Activated T-helper 1 cell treated with anti-CD3 and anti-CD28 coated beads, Interleukin-12 subunit alpha, Interleukin-12 subunit beta, Interleukin-2, Interleukin-4 antibody, amounts not matched to agents 30 ng/mL and 10 ng/mL and 1 ng/mL, durations not matched to agents 14 hours and 24 hours and 36 hours (primary cell): ENCODE measurements at regions not wholly inside any gene's neighbourhood (a gene's known extent, or its start where the extent isn't known, plus 50 kb on each side); places are given as distances from the start of the nearest gene placed in this dataset.
A peak's percentile ranks its signal among the peaks of the same experiment; 100 is the strongest.

ENCODE experiments used
- DNase-seq: peaks from one replicate; pipeline ENCODE4 v3.0.0; 2021; ENCODE audit warnings: low spot score
- H3K27ac Mint-ChIP-seq: one replicate; pipeline ENCODE4 v1.8.0; 2021; ENCODE audit warnings: mild to moderate bottlenecking, mixed read lengths
- H3K27me3 Mint-ChIP-seq: one replicate; pipeline ENCODE4 v1.8.0; 2022; ENCODE audit warnings: mild to moderate bottlenecking, moderate library complexity, mixed read lengths; ENCODE audit not compliant: insufficient read depth
- H3K36me3 Mint-ChIP-seq: one replicate; pipeline ENCODE4 v1.8.0; 2021; ENCODE audit warnings: low read depth, mixed read lengths
- H3K4me1 Mint-ChIP-seq: one replicate; pipeline ENCODE4 v1.8.0; 2021; ENCODE audit warnings: low read depth, mixed read lengths
- H3K4me3 Mint-ChIP-seq: one replicate; pipeline ENCODE4 v1.8.0; 2021; ENCODE audit warnings: mild to moderate bottlenecking, moderate library complexity, mixed read lengths
- H3K9me3 Mint-ChIP-seq: one replicate; pipeline ENCODE4 v1.8.0; 2021; ENCODE audit warnings: mixed read lengths
- intact Hi-C: fragments of 100-400 bp; cut with micrococcal nuclease; formaldehyde crosslinking; loops from one replicate; pipeline ENCODE4 v1.15.1; 2024

GRCh38 chr2:16313235-16313975 lies 352.2 kb downstream of the CYRIA start:
- Mint-ChIP-seq H3K9me3 (no peaks in the 10 kb centered on the region), H3K4me1 (no peaks in the 10 kb centered on the region), H3K4me3 (no peak overlapping the region), H3K27me3 (no peaks in the 10 kb centered on the region), H3K36me3 (no peaks in the 10 kb centered on the region), H3K27ac (no peak overlapping the region)
- intact Hi-C loops = no loop called here
- DNase-seq = no peak

- Mint-ChIP-seq H3K4me3 (no peak overlapping the region), H3K27ac (no peak overlapping the region), H3K27me3 (peaks cover 2% of the 10 kb centered on the region), H3K4me1 (no peaks in the 10 kb centered on the region), H3K36me3 (no peaks in the 10 kb centered on the region), H3K9me3 (no peaks in the 10 kb centered on the region)
- intact Hi-C loops = no loop called here
- DNase-seq = no peak
These were observed 352.9 kb downstream of the CYRIA start for GRCh38 chr2:16312771-16313170.

- no peak for DNase-seq
- H3K4me3 Mint-ChIP-seq = no peak overlapping the region
- H3K9me3 Mint-ChIP-seq = no peaks in the 10 kb centered on the region
- H3K36me3 Mint-ChIP-seq = no peaks in the 10 kb centered on the region
- intact Hi-C loops = no loop called here
- peaks cover 6% of the 10 kb centered on the region for H3K27me3 Mint-ChIP-seq
- no peaks in the 10 kb centered on the region for H3K4me1 Mint-ChIP-seq
- H3K27ac Mint-ChIP-seq = no peak overlapping the region
These were observed 353.9 kb downstream of the CYRIA start for GRCh38 chr2:16311521-16312440.

- Mint-ChIP-seq H3K4me1 (no peaks in the 10 kb centered on the region), H3K36me3 (no peaks in the 10 kb centered on the region), H3K27ac (no peak overlapping the region), H3K9me3 (no peaks in the 10 kb centered on the region), H3K27me3 (peaks cover 9% of the 10 kb centered on the region), H3K4me3 (no peak overlapping the region)
- intact Hi-C loops = no loop called here
- no peak for DNase-seq
These were observed 356.8 kb downstream of the CYRIA start for GRCh38 chr2:16308816-16309215.

GRCh38 chr2:16304876-16305590 lies 360.6 kb downstream of the CYRIA start:
- peaks cover 12% of the 10 kb centered on the region for H3K4me1 Mint-ChIP-seq
- H3K9me3 Mint-ChIP-seq = no peaks in the 10 kb centered on the region
- intact Hi-C loops = no loop called here
- no peak overlapping the region for H3K27ac Mint-ChIP-seq
- H3K27me3 Mint-ChIP-seq = peaks cover 13% of the 10 kb centered on the region
- H3K36me3 Mint-ChIP-seq = no peaks in the 10 kb centered on the region
- DNase-seq = no peak
- H3K4me3 Mint-ChIP-seq = no peak overlapping the region

- no peaks in the 10 kb centered on the region for H3K9me3 Mint-ChIP-seq
- DNase-seq = no peak
- intact Hi-C loops = no loop called here
- H3K4me1 Mint-ChIP-seq = peaks cover 12% of the 10 kb centered on the region
- peaks cover 13% of the 10 kb centered on the region for H3K27me3 Mint-ChIP-seq
- H3K27ac Mint-ChIP-seq = no peak overlapping the region
- no peaks in the 10 kb centered on the region for H3K36me3 Mint-ChIP-seq
- no peak overlapping the region for H3K4me3 Mint-ChIP-seq
These were observed 361.9 kb downstream of the CYRIA start for GRCh38 chr2:16303761-16304160.

- intact Hi-C loops = no loop called here
- Mint-ChIP-seq H3K4me1 (peaks cover 12% of the 10 kb centered on the region), H3K27me3 (peaks cover 13% of the 10 kb centered on the region), H3K36me3 (no peaks in the 10 kb centered on the region), H3K4me3 (peak overlapping the region; percentile 47), H3K9me3 (no peaks in the 10 kb centered on the region), H3K27ac (no peak overlapping the region)
- no peak for DNase-seq
These were observed 362.4 kb downstream of the CYRIA start for GRCh38 chr2:16303273-16303577.

- intact Hi-C loops = no loop called here
- Mint-ChIP-seq H3K36me3 (no peaks in the 10 kb centered on the region), H3K9me3 (no peaks in the 10 kb centered on the region), H3K27me3 (peaks cover 11% of the 10 kb centered on the region), H3K4me1 (peaks cover 12% of the 10 kb centered on the region), H3K4me3 (peak overlapping the region; percentile 47), H3K27ac (no peak overlapping the region)
- DNase-seq = no peak
These were observed 362.3 kb downstream of the MYCN start for GRCh38 chr2:16302431-16303272.

- Mint-ChIP-seq H3K9me3 (no peaks in the 10 kb centered on the region), H3K4me3 (no peak overlapping the region), H3K27ac (no peak overlapping the region), H3K36me3 (no peaks in the 10 kb centered on the region), H3K4me1 (peaks cover 12% of the 10 kb centered on the region), H3K27me3 (peaks cover 8% of the 10 kb centered on the region)
- intact Hi-C loops = no loop called here
- no peak for DNase-seq
These were observed 361.6 kb downstream of the MYCN start for GRCh38 chr2:16301961-16302360.

- Mint-ChIP-seq H3K9me3 (no peaks in the 10 kb centered on the region), H3K4me1 (peaks cover 12% of the 10 kb centered on the region), H3K4me3 (no peak overlapping the region), H3K36me3 (no peaks in the 10 kb centered on the region), H3K27me3 (peaks cover 7% of the 10 kb centered on the region), H3K27ac (no peak overlapping the region)
- intact Hi-C loops = no loop called here
- DNase-seq = no peak
These were observed 358.5 kb downstream of the MYCN start for GRCh38 chr2:16298866-16299265.

GRCh38 chr2:16296331-16297250 lies 356.2 kb downstream of the MYCN start:
- intact Hi-C loops = no loop called here
- no peak for DNase-seq
- H3K4me3 Mint-ChIP-seq = no peak overlapping the region
- H3K36me3 Mint-ChIP-seq = no peaks in the 10 kb centered on the region
- no peaks in the 10 kb centered on the region for H3K4me1 Mint-ChIP-seq
- peaks cover 5% of the 10 kb centered on the region for H3K27me3 Mint-ChIP-seq
- H3K9me3 Mint-ChIP-seq = no peaks in the 10 kb centered on the region
- no peak overlapping the region for H3K27ac Mint-ChIP-seq

- no peak for DNase-seq
- Mint-ChIP-seq H3K27me3 (peaks cover 5% of the 10 kb centered on the region), H3K4me1 (no peaks in the 10 kb centered on the region), H3K36me3 (no peaks in the 10 kb centered on the region), H3K27ac (no peak overlapping the region), H3K4me3 (no peak overlapping the region), H3K9me3 (no peaks in the 10 kb centered on the region)
- intact Hi-C loops = no loop called here
These were observed 355.6 kb downstream of the MYCN start for GRCh38 chr2:16296038-16296290.
